Small intestine (tissue), 7 donors: ENCODE measurements at regions not wholly inside any gene's neighbourhood (a gene's known extent, or its start where the extent isn't known, plus 50 kb on each side); places are given as distances from the start of the nearest gene placed in this dataset.

Experiments
- DNase-seq, 2 donors: peaks; one replicate each; pipeline versions ENCODE4 v3.0.0 to v3.0.0-alpha.2; 2013
- FAIRE-seq: peaks from 2 replicates; lab custom pipeline; 2012; peaks lifted over from hg19 to GRCh38; lab: Jason Lieb, UNC
- H3K27ac ChIP-seq, 3 donors: one replicate each; pipeline ENCODE4 v1.5.1; 2013; ENCODE audit warnings: low read length in 2 of 3, mild to moderate bottlenecking in 2 of 3, control low read depth in 1 of 3, inconsistent platforms in 1 of 3, low read depth in 1 of 3, moderate library complexity in 1 of 3
- H3K27me3 ChIP-seq, 3 donors: one replicate each; pipeline ENCODE4 v1.6.1; 2013; ENCODE audit warnings: low read length in 3 of 3, inconsistent platforms in 1 of 3; ENCODE audit not compliant: control insufficient read depth in 3 of 3, insufficient read depth in 3 of 3
- H3K36me3 ChIP-seq, 3 donors: one replicate each; pipeline ENCODE4 v1.6.1; 2013; ENCODE audit warnings: low read length in 3 of 3, inconsistent platforms in 1 of 3, low read depth in 1 of 3, mild to moderate bottlenecking in 1 of 3, moderate library complexity in 1 of 3; ENCODE audit not compliant: control insufficient read depth in 3 of 3, insufficient read depth in 2 of 3
- H3K4me1 ChIP-seq, 3 donors: one replicate each; pipeline ENCODE4 v1.6.1; 2013; ENCODE audit warnings: low read length in 2 of 3, inconsistent platforms in 1 of 3, low read depth in 1 of 3, mild to moderate bottlenecking in 1 of 3, moderate library complexity in 1 of 3; ENCODE audit not compliant: control insufficient read depth in 3 of 3, insufficient read depth in 2 of 3
- H3K4me3 ChIP-seq, 3 donors: one replicate each; pipeline ENCODE4 v1.5.1; 2013; ENCODE audit warnings: low read length in 3 of 3, control low read depth in 1 of 3, inconsistent platforms in 1 of 3, low read depth in 1 of 3, mild to moderate bottlenecking in 1 of 3, moderate library complexity in 1 of 3
- H3K9me3 ChIP-seq, 2 donors: one replicate each; pipeline ENCODE4 v1.6.1; 2013; ENCODE audit warnings: low read depth in 1 of 2, low read length in 1 of 2; ENCODE audit not compliant: control insufficient read depth in 2 of 2, insufficient read depth in 1 of 2
- WGBS, 3 donors: extraction: QIAGEN DNeasy Blood & Tissue Kit; methylation state at CpG; one replicate each; pipeline ENCODE4 v1.1.7; 2013; 5-methylcytosine and 5-hydroxymethylcytosine counted together
- donor health status: healthy with polysubstance abuse.
- donor health status: control.
- donor health status: control.
- donor health status: Bipolar disorder and iron deficiency.
- donor health status: healthy.

GRCh38 chrX:137423241-137423640 lies 142.7 kb upstream of the ZIC3 start:
- no peaks in the 10 kb centered on the region for H3K4me1 ChIP-seq
- 14 to 27% (median 17%) methylated on average over 3 of the region's 3 CpGs for WGBS, 3 donors
- no peaks in the 10 kb centered on the region for H3K36me3 ChIP-seq
- no peak overlapping the region for H3K27ac ChIP-seq
- no peak for DNase-seq
- no peak for FAIRE-seq
- H3K9me3 ChIP-seq: no peaks in the 10 kb centered on the region
- H3K4me3 ChIP-seq: no peak overlapping the region
- H3K27me3 ChIP-seq: peaks cover 2 to 41% (median 14%) of the 10 kb centered on the region in 3 donors

- Histone ChIP-seq H3K27ac (no peak overlapping the region), H3K4me3 (no peak overlapping the region), H3K27me3 (peaks cover 0 to 3% (median 0%) of the 10 kb centered on the region in 3 donors), H3K9me3 (no peaks in the 10 kb centered on the region), H3K36me3 (no peaks in the 10 kb centered on the region), H3K4me1 (no peaks in the 10 kb centered on the region)
- DNase-seq (no peak), FAIRE-seq (no peak)
- 43 to 60% (median 47%) methylated on average over 2 of the region's 2 CpGs for WGBS, 3 donors
These were observed 147.8 kb upstream of the ZIC3 start for GRCh38 chrX:137418086-137418485.

DNA sequence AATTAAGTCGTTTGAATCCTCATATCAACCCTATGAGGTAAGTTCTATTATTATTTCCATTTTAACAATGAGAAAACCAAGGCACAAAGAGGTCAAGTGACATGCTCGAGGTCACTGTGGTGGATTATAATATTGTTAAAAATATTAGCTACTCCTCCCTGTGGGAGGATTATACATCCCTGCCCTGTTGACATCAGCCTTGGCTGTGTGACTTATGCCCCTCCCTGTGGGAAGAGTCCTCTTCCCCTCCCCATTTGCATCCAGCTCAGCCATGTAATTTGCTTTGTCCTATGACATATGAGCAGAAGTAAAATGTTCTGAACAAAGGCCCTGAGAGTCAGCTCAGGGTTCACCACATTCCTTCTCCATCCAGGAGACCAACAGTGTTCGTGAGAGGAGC lies 152.7 kb upstream of the ZIC3 start:
- no peaks in the 10 kb centered on the region for H3K9me3 ChIP-seq
- H3K27me3 ChIP-seq: no peaks in the 10 kb centered on the region
- WGBS, 3 donors: 40 to 62% (median 42%) methylated on average over 3 of the region's 3 CpGs
- DNase-seq: no peak
- H3K36me3 ChIP-seq: no peaks in the 10 kb centered on the region
- no peak for FAIRE-seq
- H3K4me1 ChIP-seq: no peaks in the 10 kb centered on the region
- H3K4me3 ChIP-seq: no peak overlapping the region
- no peak overlapping the region for H3K27ac ChIP-seq

DNA sequence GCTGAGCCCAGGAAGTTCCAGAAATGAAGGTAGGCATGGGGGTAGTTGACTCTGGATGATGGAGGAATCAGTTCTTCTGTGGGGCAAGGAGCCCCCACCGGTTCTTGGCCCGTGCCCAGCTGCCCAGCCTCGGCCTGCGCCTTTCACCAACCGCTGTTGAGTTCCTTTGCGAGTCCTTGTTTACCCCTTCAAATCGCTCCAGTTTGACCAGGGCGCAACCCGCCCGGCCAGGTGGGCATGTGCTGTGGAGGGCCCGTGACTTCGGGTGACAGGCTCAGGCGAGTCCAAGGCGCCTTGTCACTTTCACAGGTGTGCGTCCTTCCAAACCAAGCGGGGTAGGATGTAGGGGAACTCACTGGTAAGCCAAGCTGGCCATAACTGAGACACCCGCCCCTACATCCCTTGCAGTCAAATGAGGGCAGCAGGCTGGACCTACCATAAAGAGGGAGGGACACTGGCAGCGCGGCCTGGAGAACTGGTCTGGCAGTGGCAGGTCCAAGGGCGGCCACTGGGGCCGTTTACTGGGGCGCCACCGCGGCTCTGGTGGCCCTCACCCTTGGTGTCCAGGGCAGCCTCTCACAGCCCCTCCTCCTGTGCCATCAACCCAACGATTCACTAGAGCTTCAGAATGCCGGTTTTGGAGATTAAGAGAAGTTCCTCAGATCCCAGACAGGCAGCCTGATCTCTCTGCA lies 160.3 kb upstream of the ZIC3 start:
- Histone ChIP-seq H3K4me3 (no peak overlapping the region), H3K27me3 (no peaks in the 10 kb centered on the region), H3K36me3 (no peaks in the 10 kb centered on the region), H3K27ac (no peak overlapping the region), H3K9me3 (no peaks in the 10 kb centered on the region), H3K4me1 (no peaks in the 10 kb centered on the region)
- FAIRE-seq (no peak), DNase-seq (no peak)
- WGBS, 3 donors: 80 to 91% (median 88%) methylated on average over 18 to 26 of the region's 26 CpGs

- H3K4me1 ChIP-seq: no peaks in the 10 kb centered on the region
- 58 to 70% (median 61%) methylated on average over 4 of the region's 4 CpGs for WGBS, 3 donors
- FAIRE-seq (no peak), DNase-seq (no peak)
- H3K4me3 ChIP-seq: no peak overlapping the region
- H3K9me3 ChIP-seq: no peaks in the 10 kb centered on the region
- H3K36me3 ChIP-seq: no peaks in the 10 kb centered on the region
- H3K27me3 ChIP-seq: no peaks in the 10 kb centered on the region
- H3K27ac ChIP-seq: no peak overlapping the region
These were observed 164.8 kb upstream of the ZIC3 start for GRCh38 chrX:137401092-137401491.

GRCh38 chrX:137387646-137388045 lies 178.3 kb upstream of the ZIC3 start:
- H3K27ac ChIP-seq: no peak overlapping the region
- no peaks in the 10 kb centered on the region for H3K4me1 ChIP-seq
- FAIRE-seq: no peak
- H3K36me3 ChIP-seq: no peaks in the 10 kb centered on the region
- no peak for DNase-seq
- WGBS, 3 donors: 73 to 84% (median 79%) methylated on average over 2 of the region's 2 CpGs
- no peaks in the 10 kb centered on the region for H3K9me3 ChIP-seq
- H3K27me3 ChIP-seq: no peaks in the 10 kb centered on the region
- H3K4me3 ChIP-seq: no peak overlapping the region

- H3K4me1 ChIP-seq: no peaks in the 10 kb centered on the region
- no peaks in the 10 kb centered on the region for H3K36me3 ChIP-seq
- DNase-seq (no peak), FAIRE-seq (no peak)
- H3K27me3 ChIP-seq: no peaks in the 10 kb centered on the region
- H3K9me3 ChIP-seq: no peaks in the 10 kb centered on the region
- no peak overlapping the region for H3K4me3 ChIP-seq
- WGBS, 3 donors: 37 to 60% (median 40%) methylated on average over 3 of the region's 3 CpGs
- H3K27ac ChIP-seq: no peak overlapping the region
These were observed 199.8 kb upstream of the ZIC3 start for GRCh38 chrX:137366018-137366633.

DNA sequence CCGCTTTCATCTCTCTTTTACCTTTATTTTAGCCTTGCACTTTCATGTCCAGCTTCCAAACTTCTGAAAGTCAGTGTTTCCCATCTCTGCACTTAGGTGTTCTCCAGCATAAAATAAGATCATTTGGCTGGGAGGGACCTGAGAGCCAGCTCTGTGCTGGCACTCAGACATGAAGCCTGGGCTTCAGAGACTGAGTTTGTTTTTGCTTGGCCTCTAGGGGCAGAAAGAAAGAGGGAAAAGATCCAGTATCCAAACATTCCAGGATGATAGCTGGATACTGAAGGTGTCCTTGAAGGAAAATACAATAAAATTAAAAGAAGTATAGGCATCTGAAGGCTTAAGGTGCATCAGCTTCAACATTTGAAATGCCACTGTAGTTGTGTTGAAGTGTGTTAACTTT lies 202.4 kb upstream of the ZIC3 start:
- H3K27me3 ChIP-seq: no peaks in the 10 kb centered on the region
- no peaks in the 10 kb centered on the region for H3K4me1 ChIP-seq
- no peaks in the 10 kb centered on the region for H3K36me3 ChIP-seq
- no peak overlapping the region for H3K4me3 ChIP-seq
- no peaks in the 10 kb centered on the region for H3K9me3 ChIP-seq
- DNase-seq (no peak), FAIRE-seq (no peak)
- H3K27ac ChIP-seq: no peak overlapping the region
- 60 to 78% (median 75%) methylated on average over 1 of the region's 1 CpG for WGBS, 3 donors
